Fibroblast of lung (primary cell): ENCODE measurements at regions not wholly inside any gene's neighbourhood (a gene's known extent, or its start where the extent isn't known, plus 50 kb on each side); places are given as distances from the start of the nearest gene placed in this dataset.

Experiments
- DNase-seq, 2 donors: peaks; one replicate each; pipeline versions ENCODE4 v3.0.0 to v3.0.0-alpha.2; 2010; ENCODE audit warnings: low read depth in 2 of 2
- H2AFZ ChIP-seq: 2 replicates; pipeline ENCODE4 v1.5.1; 2012; ENCODE audit warnings: low read length, control low read depth, inconsistent platforms
- H3K27ac ChIP-seq: 2 replicates; pipeline ENCODE4 v1.5.1; 2011; ENCODE audit warnings: low read length, control low read depth; ENCODE audit not compliant: insufficient read depth
- H3K27me3 ChIP-seq: 2 replicates; pipeline ENCODE4 v1.5.1; 2011; ENCODE audit warnings: mild to moderate bottlenecking, low read length; ENCODE audit not compliant: control insufficient read depth, insufficient read depth
- H3K36me3 ChIP-seq: 2 replicates; pipeline ENCODE4 v1.5.1; 2011; ENCODE audit warnings: low read length; ENCODE audit not compliant: control insufficient read depth, insufficient read depth
- H3K4me1 ChIP-seq: 2 replicates; pipeline ENCODE4 v1.5.1; 2011; ENCODE audit warnings: low read length; ENCODE audit not compliant: control insufficient read depth, insufficient read depth; ENCODE audit errors: extremely low read depth
- H3K4me2 ChIP-seq: 2 replicates; pipeline ENCODE4 v1.5.1; 2011; ENCODE audit warnings: low read length, control low read depth; ENCODE audit not compliant: insufficient read depth; ENCODE audit errors: extremely low read depth
- H3K4me3 ChIP-seq, 4 experiments: fragments of 200-600 bp in 1 of 4; sonication (generic) in 1 of 4; replicated peaks in 1 of 4; 2 replicates each; pipeline ENCODE4 v1.5.1; 2011 to 2016; ENCODE audit warnings: low read length in 4 of 4, low read depth in 3 of 4, mild to moderate bottlenecking in 3 of 4, control low read depth in 2 of 4, inconsistent platforms in 1 of 4, mixed read lengths in 1 of 4; ENCODE audit not compliant: insufficient read depth in 1 of 4; ENCODE audit errors: control extremely low read depth in 1 of 4
- H3K79me2 ChIP-seq: 2 replicates; pipeline ENCODE4 v1.5.1; 2012; ENCODE audit warnings: mild to moderate bottlenecking, low read length, inconsistent platforms; ENCODE audit not compliant: control insufficient read depth, insufficient read depth
- H3K9ac ChIP-seq: 2 replicates; pipeline ENCODE4 v1.5.1; 2011; ENCODE audit warnings: mild to moderate bottlenecking, low read length, control low read depth; ENCODE audit not compliant: insufficient read depth
- H3K9me3 ChIP-seq: 2 replicates; pipeline ENCODE4 v1.5.1; 2012; ENCODE audit warnings: low read depth, low read length; ENCODE audit not compliant: control insufficient read depth, insufficient read depth
- H4K20me1 ChIP-seq: 2 replicates; pipeline ENCODE4 v1.5.1; 2011; ENCODE audit warnings: low read length; ENCODE audit not compliant: control insufficient read depth, insufficient read depth; ENCODE audit errors: extremely low read depth
- CTCF ChIP-seq, 2 donors: IDR thresholded peaks in 1 of 2; conservative IDR thresholded peaks in 1 of 2; 1 replicate in 1 of 2; 2 replicates in 1 of 2; pipeline ENCODE4 v1.5.1; 2011 to 2012; ENCODE audit warnings: low read length in 2 of 2, control low read depth in 1 of 2, inconsistent platforms in 1 of 2, low read depth in 1 of 2, mild to moderate bottlenecking in 1 of 2
- EZH2 ChIP-seq: IDR thresholded peaks from 2 replicates; pipeline ENCODE4 v1.5.1; 2012; ENCODE audit warnings: low read length, control low read depth, mild to moderate bottlenecking; ENCODE audit errors: missing control alignments

GRCh38 chr7:159246702-159247480, 102.2 kb upstream of the VIPR2 start:
- TF ChIP-seq CTCF (conservative IDR thresholded peaks at IDR 0.05 in 1 of 2, IDR thresholded peaks at IDR 0.05 in 1 of 2; ENCODE audit: low read depth in 1 of 2, low read length in 2 of 2) (no peak), EZH2 (no peak)
- Histone ChIP-seq H3K27ac (no peak overlapping the region), H3K79me2 (no peaks in the 10 kb centered on the region), H3K9me3 (no peaks in the 10 kb centered on the region), H3K4me1 (no peaks in the 10 kb centered on the region), H3K4me3 (no peak overlapping the region), H4K20me1 (no peaks in the 10 kb centered on the region), H3K36me3 (no peaks in the 10 kb centered on the region), H2AFZ (no peak overlapping the region), H3K9ac (no peak overlapping the region), H3K27me3 (no peaks in the 10 kb centered on the region), H3K4me2 (no peak overlapping the region)
- no peak for DNase-seq

DNA sequence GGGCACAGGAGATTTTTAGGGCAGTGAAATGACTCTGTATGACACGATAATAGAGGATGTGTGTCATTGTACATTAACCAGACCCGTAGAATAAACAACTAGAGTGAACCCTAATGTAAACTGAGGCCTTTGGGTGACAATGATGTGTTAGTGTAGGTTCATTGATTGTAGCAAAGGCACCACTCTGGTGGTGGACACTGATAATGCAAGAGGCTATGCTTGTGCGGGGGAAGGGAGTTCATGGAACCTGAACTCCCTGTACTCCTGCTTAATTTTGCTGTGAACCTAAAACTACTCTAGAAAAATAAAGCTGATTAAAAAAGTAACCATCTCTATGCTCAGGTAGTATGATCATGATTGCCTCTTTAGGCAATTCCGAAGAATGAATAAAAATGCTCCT, 96.3 kb upstream of the VIPR2 start:
- H3K79me2 ChIP-seq = no peaks in the 10 kb centered on the region
- H3K27ac ChIP-seq = no peak overlapping the region
- H4K20me1 ChIP-seq = no peaks in the 10 kb centered on the region
- H3K9ac ChIP-seq = no peak overlapping the region
- DNase-seq = no peak
- no peak overlapping the region for H3K4me3 ChIP-seq
- H3K9me3 ChIP-seq = no peaks in the 10 kb centered on the region
- no peaks in the 10 kb centered on the region for H3K36me3 ChIP-seq
- H3K4me1 ChIP-seq = no peaks in the 10 kb centered on the region
- H3K4me2 ChIP-seq = no peak overlapping the region
- no peak overlapping the region for H2AFZ ChIP-seq
- no peak for TF ChIP-seq EZH2
- no peak for TF ChIP-seq CTCF (conservative IDR thresholded peaks at IDR 0.05 in 1 of 2, IDR thresholded peaks at IDR 0.05 in 1 of 2; ENCODE audit: low read depth in 1 of 2, low read length in 2 of 2)
- H3K27me3 ChIP-seq = no peaks in the 10 kb centered on the region

GRCh38 chr7:159239028-159239427, 94.4 kb upstream of the VIPR2 start:
- no peak overlapping the region for H3K4me2 ChIP-seq
- no peak for TF ChIP-seq EZH2
- H3K27me3 ChIP-seq = no peaks in the 10 kb centered on the region

More at GRCh38 chr7:159239028-159239427, 94.4 kb upstream of the VIPR2 start:
- H4K20me1 ChIP-seq = no peaks in the 10 kb centered on the region
- no peaks in the 10 kb centered on the region for H3K79me2 ChIP-seq
- H2AFZ ChIP-seq = no peak overlapping the region
- no peak overlapping the region for H3K9ac ChIP-seq
- H3K9me3 ChIP-seq = no peaks in the 10 kb centered on the region
- no peak for DNase-seq
- no peaks in the 10 kb centered on the region for H3K36me3 ChIP-seq
- H3K4me1 ChIP-seq = no peaks in the 10 kb centered on the region
- H3K27ac ChIP-seq = no peak overlapping the region
- H3K4me3 ChIP-seq = no peak overlapping the region
